Pancreas (tissue), 10 donors: ENCODE measurements at regions not wholly inside any gene's neighbourhood (a gene's known extent, or its start where the extent isn't known, plus 50 kb on each side); places are given as distances from the start of the nearest gene placed in this dataset.

Experiments used
- ATAC-seq, 4 donors: fragments of 200-7000 bp; cut with Tn5 transposase; one replicate each; pipeline versions ENCODE4 v1.8.0 to v1.9.1; 2020; ENCODE audit warnings: mild to moderate bottlenecking in 4 of 4, moderate library complexity in 4 of 4
- DNase-seq, 6 donors: peaks; one replicate each; pipeline ENCODE4 v3.0.0-alpha.2; 2020
- FAIRE-seq: peaks from 2 replicates; lab custom pipeline; 2012; peaks lifted over from hg19 to GRCh38; lab: Jason Lieb, UNC
- H3K27ac ChIP-seq, 4 donors: fragments of 200-600 bp; sonication (generic); 1 replicate in 3 of 4; 2 replicates in 1 of 4; pipeline versions ENCODE4 v1.5.0 to v1.8.0; 2020
- H3K27me3 ChIP-seq, 4 donors: fragments of 200-600 bp; one replicate each; pipeline ENCODE4 v1.8.0; 2021
- H3K36me3 ChIP-seq, 3 donors: fragments of 200-600 bp; sonication (generic) in 1 of 3; one replicate each; pipeline versions ENCODE4 v1.5.0 to v1.8.0; 2020 to 2021
- H3K4me1 ChIP-seq, 3 donors: fragments of 200-600 bp; one replicate each; pipeline ENCODE4 v1.8.0; 2021
- H3K4me3 ChIP-seq, 4 donors: fragments of 200-600 bp; sonication (generic) in 2 of 4; one replicate each; pipeline versions ENCODE4 v1.5.0 to v1.8.0; 2020 to 2021
- H3K9me3 ChIP-seq, 4 donors: fragments of 200-600 bp; one replicate each; pipeline ENCODE4 v1.8.0; 2021
- WGBS, 2 donors: extraction: QIAGEN DNeasy Blood & Tissue Kit; methylation state at CpG; one replicate each; pipeline ENCODE4 v1.1.7; 2013; 5-methylcytosine and 5-hydroxymethylcytosine counted together
- intact Hi-C, 3 donors: fragments of 100-400 bp; cut with DNase I; formaldehyde crosslinking; loops; one replicate each; pipeline versions ENCODE4 v1.11.1 to v1.14.2; 2022
- TF ChIP-seq, protein P1 (sequence below), 4 donors: fragments of 200-600 bp; sonication (generic) in 3 of 4; IDR thresholded peaks; one replicate each; pipeline versions ENCODE4 v1.5.0 to v1.8.0; 2021; ENCODE audit warnings: antibody characterized with exemption in 4 of 4
- donor health status: healthy with polysubstance abuse.
- donor health status: DM: no; HTN: no; CAD: no; lungs with moderate emphysema.
- donor health status: DM: no; HTN: no; CAD: no.
- donor health status: control.
- donor health status: control.
- donor health status: Bipolar disorder and iron deficiency.
- donor health status: DM: yes; HTN: yes; CAD: no.
- donor health status: DM: no; HTN: no; CAD: no.
- donor health status: DM: no; HTN: no; CAD: no.
- donor health status: DM: yes; HTN: yes; CAD: no.

DNA sequence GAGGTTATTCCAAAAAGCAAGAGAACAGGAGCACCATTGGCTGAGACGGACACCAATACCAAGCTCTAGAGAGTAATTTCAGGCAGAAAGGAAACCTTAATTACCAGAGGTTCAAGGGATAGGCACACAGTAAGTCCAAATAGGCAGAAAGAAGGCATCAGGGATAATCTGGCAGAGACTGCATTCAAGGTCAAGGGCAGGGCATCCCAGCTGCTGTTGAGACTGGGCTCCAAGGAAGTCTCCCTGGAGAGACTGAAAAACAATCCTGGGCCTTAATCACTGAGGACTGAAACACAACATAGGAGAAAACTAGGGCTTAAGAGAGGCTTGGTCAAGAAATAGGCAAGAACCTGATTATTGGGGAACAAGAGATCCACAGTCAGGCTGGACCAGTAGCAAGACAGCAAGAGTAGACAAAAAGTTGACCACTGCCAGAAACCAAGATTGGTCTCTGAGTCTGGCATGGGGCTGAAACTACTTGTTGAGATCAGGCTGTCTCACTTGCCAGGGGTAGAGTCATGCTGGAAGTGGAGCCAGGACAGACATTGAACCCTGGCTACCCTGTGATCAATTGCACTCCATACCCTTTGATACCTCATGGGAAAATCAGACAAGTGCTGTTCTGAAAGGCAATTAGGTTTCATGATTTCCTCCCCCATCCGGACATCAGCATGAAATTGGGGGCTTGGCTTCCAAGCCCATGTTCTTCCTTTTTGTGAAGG lies 193.2 kb upstream of the TNP1 start:
- DNase-seq, result no peak
- Histone ChIP-seq H3K27ac (no peak overlapping the region), H3K9me3 (no peaks in the 10 kb centered on the region), H3K36me3 (no peaks in the 10 kb centered on the region), H3K4me1 (no peaks in the 10 kb centered on the region), H3K27me3 (no peaks in the 10 kb centered on the region), H3K4me3 (no peak overlapping the region)
- FAIRE-seq, result no peak
- 92 to 95% methylated on average over 2 of the region's 2 CpGs for WGBS, 2 donors
- TF ChIP-seq, protein P1, sequence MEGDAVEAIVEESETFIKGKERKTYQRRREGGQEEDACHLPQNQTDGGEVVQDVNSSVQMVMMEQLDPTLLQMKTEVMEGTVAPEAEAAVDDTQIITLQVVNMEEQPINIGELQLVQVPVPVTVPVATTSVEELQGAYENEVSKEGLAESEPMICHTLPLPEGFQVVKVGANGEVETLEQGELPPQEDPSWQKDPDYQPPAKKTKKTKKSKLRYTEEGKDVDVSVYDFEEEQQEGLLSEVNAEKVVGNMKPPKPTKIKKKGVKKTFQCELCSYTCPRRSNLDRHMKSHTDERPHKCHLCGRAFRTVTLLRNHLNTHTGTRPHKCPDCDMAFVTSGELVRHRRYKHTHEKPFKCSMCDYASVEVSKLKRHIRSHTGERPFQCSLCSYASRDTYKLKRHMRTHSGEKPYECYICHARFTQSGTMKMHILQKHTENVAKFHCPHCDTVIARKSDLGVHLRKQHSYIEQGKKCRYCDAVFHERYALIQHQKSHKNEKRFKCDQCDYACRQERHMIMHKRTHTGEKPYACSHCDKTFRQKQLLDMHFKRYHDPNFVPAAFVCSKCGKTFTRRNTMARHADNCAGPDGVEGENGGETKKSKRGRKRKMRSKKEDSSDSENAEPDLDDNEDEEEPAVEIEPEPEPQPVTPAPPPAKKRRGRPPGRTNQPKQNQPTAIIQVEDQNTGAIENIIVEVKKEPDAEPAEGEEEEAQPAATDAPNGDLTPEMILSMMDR (IDR thresholded peaks at IDR 0.05), result no peak
- intact Hi-C loops, result no loop called here
- ATAC-seq, result no peak

DNA sequence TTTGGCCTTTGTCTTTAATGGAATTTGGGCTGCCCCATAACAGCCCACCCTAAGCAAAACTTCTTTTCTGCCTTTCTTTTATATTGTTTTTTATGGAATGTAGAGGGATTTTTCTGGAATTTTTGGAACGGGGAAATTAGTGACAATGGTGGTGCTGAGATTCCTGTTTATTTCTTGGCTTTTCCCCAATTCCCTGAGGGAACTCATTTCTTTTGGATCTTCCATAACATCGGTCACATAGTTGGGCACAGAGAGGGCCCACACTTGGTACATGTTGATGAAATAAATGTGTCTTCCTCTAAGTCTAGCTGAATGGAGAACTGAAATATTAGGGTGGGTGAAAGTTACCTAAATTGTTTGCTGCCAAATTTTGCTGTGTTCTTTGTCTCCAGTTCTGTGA lies 191.6 kb upstream of the TNP1 start:
- TF ChIP-seq, protein P1 (IDR thresholded peaks at IDR 0.05), result no peak

DNA sequence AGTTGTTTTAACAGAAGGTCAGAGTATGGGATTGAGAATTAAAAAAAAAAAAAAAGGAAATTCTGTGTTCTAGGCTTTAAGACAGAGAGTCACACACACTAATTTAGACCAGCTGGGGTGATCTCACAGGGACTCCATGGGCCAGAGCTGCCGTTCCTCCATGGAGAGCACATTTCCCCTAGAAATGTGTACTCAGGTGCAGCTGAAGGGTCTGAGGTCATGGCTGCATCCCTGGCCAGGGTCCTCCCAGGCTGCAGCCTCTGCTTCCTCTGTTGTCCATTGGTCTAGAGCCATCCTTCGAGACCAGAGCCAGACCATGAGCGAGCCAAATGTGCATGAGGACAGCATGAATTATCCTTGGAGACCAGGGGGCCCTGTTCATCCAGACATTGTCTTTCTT lies 190.1 kb upstream of the TNP1 start:
- no peak for FAIRE-seq
- H3K36me3 ChIP-seq, result no peaks in the 10 kb centered on the region
- intact Hi-C loops, result no loop called here
- no peaks in the 10 kb centered on the region for H3K9me3 ChIP-seq
- no peaks in the 10 kb centered on the region for H3K27me3 ChIP-seq
- TF ChIP-seq, protein P1 (IDR thresholded peaks at IDR 0.05), result no peak
- no peak for DNase-seq
- no peak overlapping the region for H3K27ac ChIP-seq
- H3K4me3 ChIP-seq, result no peak overlapping the region
- ATAC-seq, result no peak
- no peaks in the 10 kb centered on the region for H3K4me1 ChIP-seq
- 71 to 88% methylated on average over 3 of the region's 3 CpGs for WGBS, 2 donors

More for the DNA sequence above, 191.6 kb upstream of the TNP1 start:
- Histone ChIP-seq H3K36me3 (no peaks in the 10 kb centered on the region), H3K4me1 (no peaks in the 10 kb centered on the region), H3K27me3 (no peaks in the 10 kb centered on the region), H3K27ac (no peak overlapping the region), H3K9me3 (no peaks in the 10 kb centered on the region), H3K4me3 (no peak overlapping the region)
- intact Hi-C loops, result no loop called here
- FAIRE-seq, result no peak
- DNase-seq, result no peak
- WGBS, 2 donors, result 83 to 97% methylated on average over 2 of the region's 2 CpGs
- no peak for ATAC-seq

DNA sequence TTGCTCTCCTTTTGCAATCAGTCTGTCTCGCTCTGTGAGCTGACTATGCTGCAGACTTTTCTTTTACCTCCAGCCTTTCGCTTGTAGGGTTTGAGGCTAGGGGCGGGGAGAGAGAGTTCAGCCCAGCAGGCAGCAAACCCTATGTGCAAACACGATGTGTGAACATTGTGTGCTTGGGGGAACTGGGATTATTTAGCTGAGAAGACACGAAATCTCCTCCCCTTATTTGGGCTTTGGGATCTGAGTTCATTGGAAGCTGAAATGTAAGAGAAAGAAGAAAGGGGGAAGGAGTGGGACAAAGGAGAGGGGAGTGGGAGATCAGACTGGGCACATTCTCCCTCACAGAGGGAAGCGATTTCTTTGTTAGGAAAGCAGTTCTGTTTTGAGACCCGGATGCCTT lies 189.6 kb upstream of the TNP1 start:
- 80 to 83% methylated on average over 7 of the region's 7 CpGs for WGBS, 2 donors
- no peak for FAIRE-seq

DNA sequence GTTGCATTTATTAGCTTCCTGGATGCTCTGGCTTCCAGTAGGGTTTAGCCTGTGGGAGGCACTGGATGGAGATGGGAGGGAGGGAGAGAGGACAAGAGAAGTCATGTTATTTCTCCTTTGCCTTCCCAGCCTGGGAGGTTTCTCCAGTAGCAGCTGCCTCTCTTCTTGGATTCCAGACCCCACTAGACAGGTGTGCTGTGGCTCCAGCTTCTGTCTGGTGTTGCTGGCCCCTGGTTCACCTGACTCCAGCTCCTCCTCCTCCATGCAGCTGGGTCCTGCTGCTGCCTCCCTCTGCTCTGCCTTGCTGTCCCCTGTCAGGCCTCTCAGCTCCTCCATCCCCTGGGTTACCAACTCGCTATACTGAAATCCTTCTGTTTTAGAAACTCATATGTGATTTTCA lies 188.9 kb upstream of the TNP1 start:
- H3K4me1 ChIP-seq, result no peaks in the 10 kb centered on the region
- no peak for ATAC-seq
- 90% methylated on average over 1 of the region's 1 CpG for WGBS, 2 donors
- no peak for DNase-seq
- TF ChIP-seq, protein P1 (IDR thresholded peaks at IDR 0.05), result no peak
- intact Hi-C loops, result no loop called here
- no peaks in the 10 kb centered on the region for H3K9me3 ChIP-seq
- H3K27me3 ChIP-seq, result no peaks in the 10 kb centered on the region
- no peak overlapping the region for H3K27ac ChIP-seq
- FAIRE-seq, result no peak
- no peak overlapping the region for H3K4me3 ChIP-seq
- no peaks in the 10 kb centered on the region for H3K36me3 ChIP-seq

More for the DNA sequence above, 189.6 kb upstream of the TNP1 start:
- no peak for DNase-seq
- Histone ChIP-seq H3K36me3 (no peaks in the 10 kb centered on the region), H3K27me3 (no peaks in the 10 kb centered on the region), H3K9me3 (no peaks in the 10 kb centered on the region), H3K4me1 (no peaks in the 10 kb centered on the region), H3K4me3 (no peak overlapping the region), H3K27ac (no peak overlapping the region)
- intact Hi-C loops, result no loop called here
- TF ChIP-seq, protein P1 (IDR thresholded peaks at IDR 0.05), result no peak
- no peak for ATAC-seq
